Activated T-cell treated with anti-CD3 and anti-CD28 coated beads for 24 hours (primary cell): ENCODE measurements at regions not wholly inside any gene's neighbourhood (a gene's known extent, or its start where the extent isn't known, plus 50 kb on each side); places are given as distances from the start of the nearest gene placed in this dataset.

Source experiments
- DNase-seq: peaks from one replicate; pipeline ENCODE4 v3.0.0-alpha.2; 2020; ENCODE audit warnings: low read depth

DNA sequence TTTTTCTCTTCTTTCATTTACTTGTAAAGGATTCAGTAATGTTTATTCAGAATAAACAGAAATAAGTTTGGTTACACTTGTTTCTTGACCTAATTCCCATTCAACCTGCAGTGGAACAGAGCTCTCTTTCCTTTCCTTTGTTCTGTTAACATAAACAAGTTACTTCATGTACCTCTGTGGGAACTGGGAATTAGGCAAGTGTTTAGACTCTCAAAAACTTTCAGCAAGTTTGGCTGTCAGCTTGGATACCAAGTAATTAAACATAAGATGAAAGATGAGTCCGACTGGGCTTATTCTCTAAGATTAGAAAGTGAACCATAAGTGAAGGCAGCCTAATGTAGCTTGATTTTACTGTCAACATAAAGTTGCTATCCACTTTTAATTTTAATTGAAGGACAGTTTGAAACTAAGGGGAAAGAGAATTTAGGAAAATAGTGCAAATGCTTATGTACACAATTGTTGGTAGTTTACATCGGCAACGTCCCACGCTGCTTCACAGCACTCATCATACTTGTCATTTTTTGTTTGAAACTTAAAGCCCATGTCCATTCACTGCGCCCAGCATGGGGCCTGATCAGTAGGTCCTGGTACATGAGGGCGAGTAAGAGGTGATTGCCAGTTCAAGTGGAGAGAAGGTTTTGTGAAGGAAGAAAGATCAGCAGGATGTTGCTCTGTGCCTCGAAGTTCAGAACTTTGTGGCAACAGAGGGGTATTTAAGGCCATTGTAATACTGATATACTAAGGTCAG is 113.0 kb downstream of the PLEKHG1 start:
- no peak for DNase-seq

DNA sequence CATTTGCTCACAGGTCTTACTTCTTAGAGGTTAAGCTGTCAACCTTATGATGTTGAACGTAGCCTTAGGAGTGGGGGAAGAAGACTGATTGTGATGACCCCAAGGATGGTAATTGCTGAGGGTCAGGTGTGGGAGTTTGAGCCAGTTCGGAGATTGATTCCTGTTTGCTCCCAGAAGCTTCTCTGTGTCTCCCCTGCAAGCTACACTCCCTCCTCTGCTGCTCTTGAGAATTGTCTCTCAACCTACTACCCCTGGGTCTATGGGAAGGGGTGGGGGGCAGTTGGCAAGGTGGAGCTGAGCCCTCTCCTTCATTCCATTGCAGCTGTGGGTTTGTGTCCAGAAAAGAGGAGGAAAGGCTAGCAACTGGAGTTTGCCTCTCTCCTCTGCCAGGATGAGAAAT is 113.8 kb downstream of the PLEKHG1 start:
- no peak for DNase-seq

DNA sequence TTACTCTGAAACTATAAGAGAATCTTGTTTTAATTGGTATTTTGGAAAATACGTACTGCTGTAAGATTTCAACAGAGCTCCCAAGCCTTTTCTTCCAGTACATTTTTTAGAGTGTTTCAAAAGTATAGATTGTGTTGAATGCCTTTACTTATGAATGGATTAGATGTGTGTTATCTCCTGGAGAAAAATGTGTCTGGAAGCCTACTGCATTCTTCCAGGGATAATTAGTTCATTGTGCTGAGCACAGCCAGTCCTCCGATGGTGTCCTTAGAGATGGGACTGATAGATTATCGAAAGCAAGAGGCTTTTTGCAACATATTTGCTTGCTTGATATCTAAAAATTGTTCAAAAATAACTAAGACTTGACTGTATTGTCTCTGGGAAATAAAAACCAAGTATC is 114.2 kb downstream of the PLEKHG1 start:
- DNase-seq: no peak

DNA sequence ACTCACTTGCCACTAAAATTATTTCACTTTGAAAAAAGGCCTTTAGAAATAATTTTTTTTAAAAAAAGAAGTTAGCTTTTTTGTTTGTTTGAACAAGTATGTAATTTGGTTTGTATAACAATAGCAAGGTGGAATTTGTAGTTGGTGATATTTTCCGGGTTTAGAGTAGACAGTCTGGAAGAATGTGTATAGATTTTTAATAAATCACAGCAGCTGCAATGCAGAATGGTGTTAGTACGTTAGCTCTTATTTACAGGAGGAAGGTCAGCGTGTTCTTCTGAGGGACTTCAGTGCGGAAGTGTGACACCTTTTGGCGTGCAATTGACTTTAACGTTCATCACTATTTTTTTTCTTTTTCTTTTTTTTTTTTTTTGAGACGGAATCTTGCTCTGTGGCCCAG is 115.4 kb downstream of the PLEKHG1 start:
- DNase-seq: no peak

DNA sequence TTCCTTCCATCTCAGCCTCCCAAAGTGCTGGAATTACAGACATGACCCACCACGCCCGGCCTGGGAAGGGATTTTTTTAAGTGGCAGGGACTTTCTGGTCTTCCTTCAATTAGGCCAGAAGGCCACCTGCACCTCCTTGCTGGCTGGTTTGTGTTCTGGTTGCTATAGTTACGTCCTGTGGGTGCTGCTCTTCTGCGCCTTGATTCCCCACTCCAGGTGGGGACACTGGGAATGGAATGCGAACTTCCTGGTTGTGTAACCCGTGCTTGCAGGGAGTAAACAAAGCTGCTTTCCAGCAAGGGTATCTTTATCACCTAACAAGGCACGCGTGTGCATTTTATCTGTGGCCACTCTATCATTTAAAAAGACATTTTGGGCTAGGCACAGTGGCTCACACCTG is 117.7 kb downstream of the PLEKHG1 start:
- no peak for DNase-seq

DNA sequence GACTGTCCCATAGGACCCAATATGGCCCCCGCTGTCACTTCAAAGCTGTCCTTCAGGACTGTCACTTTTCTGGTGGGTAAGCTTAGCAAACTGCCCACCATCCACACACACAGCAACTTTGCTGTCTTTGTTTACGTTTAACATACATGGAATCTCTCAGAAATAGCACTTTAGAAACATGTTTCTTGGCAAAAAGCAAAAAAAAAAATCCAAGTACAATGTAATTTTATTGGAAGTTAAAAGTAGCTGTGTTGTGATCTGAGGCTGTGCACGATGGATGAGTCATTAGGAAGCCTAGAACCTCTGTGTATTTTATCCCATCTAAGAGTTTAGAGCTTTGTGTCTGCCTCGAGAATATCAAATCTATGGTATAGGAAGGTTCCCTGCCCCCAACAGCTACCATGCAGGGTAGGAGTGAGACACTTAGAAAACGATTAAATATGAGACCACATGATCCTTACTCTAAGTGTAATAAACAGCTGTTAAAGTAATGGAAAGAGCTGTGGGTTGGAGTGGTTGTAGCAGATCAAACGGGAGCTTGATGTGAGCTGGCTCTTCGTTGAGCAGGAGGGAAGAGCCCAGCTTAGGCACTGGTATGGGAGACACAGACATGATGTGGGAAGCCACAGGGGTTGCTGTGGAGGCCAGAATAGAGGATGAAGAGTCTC is 119.5 kb downstream of the PLEKHG1 start:
- DNase-seq: no peak

DNA sequence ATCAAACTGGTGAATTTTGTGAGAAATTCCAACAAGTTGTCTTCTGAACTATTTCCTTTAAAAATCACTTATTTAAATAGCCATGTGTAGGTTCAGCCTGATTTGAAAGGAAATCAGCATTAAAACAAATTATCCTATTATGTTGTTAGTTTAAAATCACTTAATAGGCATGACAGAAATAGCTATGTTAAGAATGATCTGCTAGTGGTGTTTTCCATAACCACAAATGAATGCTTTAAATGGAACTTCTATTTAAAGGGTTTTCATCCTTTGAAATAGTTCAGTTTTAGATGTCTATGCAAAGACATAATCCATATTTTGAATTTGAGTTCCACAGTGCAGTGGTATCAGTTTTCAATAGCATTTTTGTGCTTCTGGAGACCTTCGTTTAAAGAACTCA is 120.1 kb downstream of the PLEKHG1 start:
- no peak for DNase-seq

DNA sequence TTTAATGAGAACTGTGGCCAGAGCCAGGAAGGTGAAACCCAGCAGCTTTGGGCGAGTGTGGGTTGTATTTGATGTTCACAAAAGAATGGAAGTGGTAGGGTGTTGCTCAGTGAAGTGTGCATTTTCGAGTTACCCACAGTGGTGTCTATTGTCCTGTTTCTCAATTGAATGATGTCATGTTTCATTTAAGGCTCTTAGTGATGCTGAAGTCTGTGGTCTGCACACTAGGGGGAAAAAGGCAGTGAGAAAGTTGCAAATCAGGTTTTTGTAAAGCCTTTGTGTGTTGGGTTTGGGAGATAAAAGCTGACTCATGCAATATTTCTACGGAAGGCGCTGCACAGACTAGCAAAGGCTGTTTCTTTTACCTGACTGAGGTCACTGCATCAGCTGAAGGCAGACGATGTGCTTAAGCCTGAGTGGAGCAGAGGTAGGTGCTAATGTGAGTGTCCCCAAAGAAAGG is 121.1 kb downstream of the PLEKHG1 start:
- no peak for DNase-seq

DNA sequence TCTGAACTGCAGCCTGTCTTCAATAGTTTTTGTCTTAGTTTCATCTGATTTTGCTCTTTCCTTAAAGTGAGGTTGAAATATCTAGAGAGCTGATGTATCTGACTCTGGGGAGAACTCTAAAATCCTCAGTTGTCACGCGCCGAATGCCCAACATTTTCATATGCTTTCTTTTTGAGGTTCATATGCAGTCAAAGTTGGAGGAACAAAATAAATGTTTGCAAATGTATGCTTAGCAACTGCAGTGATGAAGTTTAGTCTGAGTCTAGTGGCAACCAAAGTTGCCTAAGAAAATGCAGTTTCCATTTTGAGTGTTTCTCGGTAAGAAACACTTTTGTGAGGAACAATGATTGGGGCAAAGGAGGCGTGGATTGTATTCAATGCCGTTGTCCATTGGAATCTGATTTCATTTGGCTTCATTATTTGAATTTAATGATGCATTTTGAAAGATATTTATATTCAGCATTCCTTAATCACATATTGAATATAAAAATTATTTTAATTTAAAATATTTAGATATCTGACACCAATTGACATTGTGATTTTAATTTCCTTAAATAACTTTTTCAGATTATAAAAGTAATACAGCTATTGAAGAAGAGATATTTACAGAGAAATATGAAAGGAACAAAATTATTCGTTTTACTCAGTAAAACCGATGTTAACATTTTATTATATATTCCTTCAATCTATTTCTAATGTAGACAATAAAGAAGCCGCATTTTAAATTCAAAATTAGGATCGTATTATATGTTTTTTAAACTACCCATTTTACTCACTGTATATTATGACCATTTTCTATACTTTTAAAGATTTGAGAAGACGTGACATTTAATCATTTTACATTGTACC is 122.0 kb downstream of the PLEKHG1 start:
- DNase-seq: no peak

DNA sequence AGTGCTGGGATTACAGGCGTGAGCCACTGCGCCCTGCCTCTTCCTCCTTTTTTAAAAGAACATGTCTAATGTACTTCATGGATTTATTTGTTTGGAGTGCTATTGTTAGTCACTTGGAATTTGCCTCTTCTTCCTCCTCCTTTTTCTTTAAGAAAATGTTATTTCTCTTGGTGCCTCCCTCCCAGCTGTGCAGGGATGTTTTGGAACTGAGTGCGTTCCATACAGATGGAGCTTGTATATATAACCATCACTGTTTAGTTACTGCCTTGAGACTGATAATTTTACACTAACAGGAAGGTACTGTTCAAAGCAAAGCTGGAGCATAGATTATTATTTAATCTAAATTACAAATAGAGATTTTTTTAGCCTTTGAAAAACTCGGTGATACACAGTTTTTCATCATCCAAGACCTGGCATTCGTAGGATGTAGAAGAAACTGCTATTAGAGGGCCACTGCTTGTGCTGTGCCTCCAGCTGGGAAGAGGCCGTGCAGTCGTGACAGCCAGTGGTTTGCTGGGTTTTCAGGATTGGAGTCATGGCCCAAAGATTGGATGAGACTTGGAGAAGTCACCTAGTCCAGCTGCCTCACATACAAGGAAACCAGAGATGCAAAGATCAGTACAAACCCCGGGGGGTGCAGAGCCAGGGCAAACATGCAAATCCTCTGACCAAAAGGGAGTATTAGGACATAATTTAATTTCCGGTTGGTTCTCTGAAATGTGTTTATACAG is 123.1 kb downstream of the PLEKHG1 start:
- no peak for DNase-seq

DNA sequence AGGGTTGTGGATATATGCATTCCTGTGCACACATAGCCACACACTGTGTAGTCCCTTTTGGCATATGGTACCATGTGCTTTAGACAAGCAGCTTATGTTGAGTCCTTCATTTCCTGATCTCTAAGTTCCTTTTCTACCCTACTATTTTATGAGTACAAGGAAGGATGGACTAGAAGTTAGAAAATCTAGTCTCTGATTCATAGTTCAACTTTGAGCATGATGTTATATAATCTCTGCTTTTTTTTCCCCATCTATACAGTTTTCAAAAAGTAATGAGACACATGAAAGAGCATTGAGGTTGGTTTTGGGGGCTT is 123.6 kb downstream of the PLEKHG1 start:
- no peak for DNase-seq

DNA sequence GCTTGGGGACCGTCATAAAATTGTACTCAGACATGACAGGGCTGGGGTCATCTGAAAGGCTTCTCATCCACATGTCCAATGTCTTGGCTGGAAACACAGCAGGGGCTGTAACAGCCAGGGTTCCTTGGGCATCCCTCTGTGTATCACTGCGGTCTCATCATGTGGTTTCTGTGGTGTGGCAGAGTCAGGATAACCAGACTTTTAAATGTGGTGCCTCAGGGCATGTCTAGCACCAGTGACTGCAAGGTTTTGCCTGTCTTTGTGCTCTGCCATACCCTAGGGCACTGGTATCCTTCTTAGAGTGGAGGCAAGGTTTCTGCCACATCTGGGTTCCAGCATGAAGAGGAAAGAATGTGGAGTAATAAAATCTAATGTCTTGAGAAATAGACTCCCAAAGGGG is 124.2 kb downstream of the PLEKHG1 start:
- no peak for DNase-seq

DNA sequence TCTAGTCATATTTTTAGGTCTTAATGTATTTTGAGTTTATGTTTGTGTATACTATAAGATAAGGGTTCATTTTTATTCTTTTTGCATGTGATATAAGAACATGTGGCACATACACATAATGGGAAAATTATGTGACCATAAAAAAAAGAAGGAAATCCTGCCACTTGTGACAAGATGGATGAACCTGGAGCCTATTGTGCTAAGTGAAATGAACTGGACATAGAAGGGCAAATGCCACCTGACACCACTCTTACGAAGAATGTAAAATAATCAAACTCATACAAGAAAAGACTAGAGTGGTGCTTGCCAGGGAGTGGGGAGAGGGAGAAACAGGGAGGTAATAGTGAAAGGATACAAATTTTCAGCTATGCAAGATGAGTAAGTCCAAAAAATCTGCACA is 126.1 kb downstream of the PLEKHG1 start:
- DNase-seq: no peak

DNA sequence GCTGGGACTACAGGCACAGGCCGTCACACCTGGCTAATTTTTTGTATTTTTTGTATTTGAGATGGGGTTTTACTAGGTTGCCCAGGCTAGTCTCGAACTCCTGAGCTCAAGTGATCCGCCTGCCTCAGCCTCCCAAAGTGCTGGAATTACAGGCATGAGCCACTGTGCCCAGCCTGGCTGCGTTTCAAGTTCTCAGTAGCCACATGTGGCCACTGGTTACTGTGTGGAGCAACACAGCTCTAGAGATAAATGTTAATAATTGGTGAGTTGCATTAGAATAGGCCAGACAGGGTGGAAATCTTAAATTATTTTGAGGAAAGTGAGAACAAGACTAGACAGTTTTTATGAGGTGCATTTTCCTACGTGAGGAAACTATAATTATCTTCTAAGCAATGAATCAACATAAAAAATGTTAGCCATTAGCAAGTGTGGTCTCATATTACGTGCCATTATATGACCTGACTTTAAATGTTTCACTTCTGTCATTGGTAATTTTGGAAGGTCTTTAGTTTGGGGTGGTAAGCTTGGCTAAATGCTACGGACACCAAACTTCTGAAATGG is 129.6 kb downstream of the PLEKHG1 start:
- no peak for DNase-seq

DNA sequence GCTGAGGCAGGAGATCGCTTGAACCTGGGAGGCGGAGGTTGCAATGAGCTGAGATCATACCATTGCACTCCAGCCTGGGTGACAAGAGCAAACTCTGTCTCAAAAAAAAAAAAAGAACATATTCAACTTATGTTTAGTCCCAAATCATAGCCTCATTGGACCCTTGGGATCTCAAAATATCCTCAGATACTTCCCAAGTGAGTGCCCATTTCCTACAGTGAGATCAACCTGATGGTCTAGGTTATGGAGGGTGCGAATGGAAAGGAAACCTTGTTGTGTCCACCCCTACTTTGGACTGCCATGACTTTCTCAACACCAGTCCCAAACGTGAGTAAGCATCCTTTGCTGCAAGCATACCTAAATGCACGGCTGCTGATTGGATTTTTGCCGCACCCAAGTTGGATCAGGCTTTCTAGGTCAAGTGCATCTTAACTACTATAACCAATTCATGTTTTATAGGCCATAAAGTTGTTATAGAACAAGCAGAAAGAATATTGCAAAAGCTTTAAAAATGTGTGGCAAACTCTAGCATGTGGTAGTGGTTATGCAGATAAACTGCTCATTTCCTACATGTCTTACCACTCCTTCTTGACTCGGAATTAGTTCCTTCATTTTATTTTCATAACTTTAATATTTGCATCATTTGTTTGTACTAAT is 131.2 kb downstream of the PLEKHG1 start:
- DNase-seq: no peak

DNA sequence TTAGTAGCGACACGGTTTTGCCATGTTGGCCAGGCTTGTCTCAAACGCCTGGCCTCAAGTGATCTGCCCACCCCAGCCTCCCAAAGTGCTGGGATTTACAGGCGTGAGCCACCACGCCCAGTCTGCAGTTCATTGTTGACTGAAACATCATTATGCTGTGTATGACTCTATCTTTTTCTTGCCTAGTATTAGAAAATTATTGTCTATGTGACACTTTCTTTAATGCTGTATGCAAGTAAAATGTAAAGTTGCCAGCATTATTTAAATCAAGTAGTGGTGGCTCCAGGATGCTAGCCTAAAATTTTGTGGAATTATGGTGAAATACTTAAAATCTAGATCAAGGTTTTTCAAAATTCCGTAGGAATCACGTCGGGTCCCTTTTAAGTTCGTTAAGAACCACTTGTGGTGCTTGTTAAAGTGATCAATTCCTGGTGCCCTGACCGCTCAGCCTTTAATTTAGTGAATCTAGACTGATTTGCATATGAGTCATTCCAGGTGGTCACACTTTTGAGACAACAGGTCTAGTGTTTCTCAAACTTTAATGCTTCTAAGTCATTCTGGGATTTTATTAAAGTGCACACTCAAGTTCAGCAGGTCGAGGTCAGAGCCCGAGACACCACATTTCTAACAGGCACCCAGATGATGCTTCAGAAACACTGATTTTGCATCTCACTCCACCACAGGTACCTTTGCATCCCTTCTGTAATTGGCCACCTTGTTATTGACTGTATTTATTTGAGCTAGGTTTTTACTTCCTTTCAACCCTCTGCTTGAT is 132.6 kb upstream of the MTHFD1L start:
- no peak for DNase-seq

DNA sequence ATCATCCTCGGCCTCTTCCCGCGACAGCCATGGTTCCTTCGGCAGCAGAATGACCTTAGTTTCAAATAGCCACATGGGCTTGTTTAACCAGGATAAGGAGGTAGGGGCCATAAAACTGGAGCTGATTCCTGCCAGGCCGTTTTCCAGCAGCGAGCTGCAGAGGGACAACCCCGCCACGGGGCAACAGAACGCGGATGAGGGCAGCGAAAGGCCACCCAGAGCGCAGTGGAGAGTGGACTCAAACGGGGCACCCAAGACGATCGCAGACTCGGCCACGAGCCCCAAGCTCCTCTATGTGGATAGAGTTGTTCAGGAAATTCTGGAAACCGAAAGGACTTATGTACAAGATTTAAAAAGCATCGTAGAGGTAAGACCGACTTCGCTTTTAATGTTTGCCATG is 131.8 kb upstream of the MTHFD1L start:
- no peak for DNase-seq

DNA sequence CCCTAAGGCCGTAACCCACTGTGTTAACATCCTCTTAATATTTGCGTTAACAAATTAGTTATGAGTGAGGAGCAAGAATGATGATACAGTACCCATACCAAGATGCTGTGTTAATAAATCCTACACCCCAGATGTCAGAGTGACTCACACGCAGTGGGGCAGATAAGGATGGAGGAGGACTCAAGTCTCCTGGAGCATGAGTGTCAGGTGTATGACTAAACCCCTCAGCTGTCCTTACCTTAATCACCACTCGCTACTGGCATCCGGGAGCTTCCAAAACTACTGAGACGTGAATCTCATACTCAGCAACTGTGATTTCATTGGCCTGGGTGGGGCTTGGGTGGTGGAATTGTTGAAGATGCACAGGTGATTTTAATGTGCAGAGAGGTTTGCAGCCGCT is 131.3 kb upstream of the MTHFD1L start:
- DNase-seq: no peak

DNA sequence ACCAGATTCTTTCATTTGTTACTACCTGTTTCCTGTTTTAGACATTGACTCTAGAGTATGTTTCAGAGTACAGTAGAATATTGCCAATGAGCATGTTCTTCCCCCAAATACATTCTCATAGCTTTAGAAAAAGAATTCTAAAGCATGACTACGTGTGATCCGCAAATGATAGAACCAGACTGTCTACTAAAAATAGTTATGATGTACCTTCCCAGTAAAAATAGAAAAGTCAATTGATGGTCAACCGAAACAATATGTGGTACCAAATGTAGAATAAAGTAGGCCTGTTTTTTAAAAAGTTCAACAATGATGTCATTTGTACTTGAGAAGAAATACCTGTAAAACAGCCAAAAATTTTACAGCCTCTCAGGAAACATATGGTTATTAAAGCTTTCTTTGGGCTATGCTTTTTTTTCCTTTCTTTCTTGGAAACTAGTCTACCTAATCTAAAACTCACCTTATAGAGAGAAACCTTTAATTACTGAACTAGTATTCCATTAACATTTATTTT is 130.1 kb upstream of the MTHFD1L start:
- no peak for DNase-seq

DNA sequence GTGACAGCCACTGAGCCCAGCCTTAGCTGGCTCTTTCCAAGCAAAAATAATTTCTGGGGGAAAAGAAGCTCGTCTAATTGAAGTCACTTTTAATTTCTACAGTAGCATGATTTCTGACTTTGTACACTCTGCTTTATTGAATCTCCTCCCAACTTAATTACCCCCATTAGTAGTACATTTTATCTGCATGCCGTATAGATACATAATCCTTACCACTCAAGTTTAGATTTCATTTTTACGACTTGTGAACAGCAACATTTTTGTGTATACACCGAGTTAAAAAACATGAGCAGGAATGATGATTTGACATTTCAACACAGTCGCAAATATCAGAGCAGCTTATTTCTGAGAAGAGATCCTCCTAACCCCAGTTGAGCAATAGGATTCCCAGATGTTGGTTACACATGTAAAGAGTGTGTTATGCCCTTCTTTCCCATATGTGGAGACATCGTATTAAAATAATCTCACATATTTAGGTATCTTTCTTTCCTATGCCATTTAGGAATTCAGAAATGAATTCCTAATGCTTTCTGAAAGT is 127.3 kb upstream of the MTHFD1L start:
- DNase-seq: no peak
